GM21360 (cell line): ENCODE measurements at regions not wholly inside any gene's neighbourhood (a gene's known extent, or its start where the extent isn't known, plus 50 kb on each side); places are given as distances from the start of the nearest gene placed in this dataset.
"Not testable (repeated sequence)": the region's sequence is repeated elsewhere in the genome, so short reads cannot be mapped to it uniquely, and the experiment has no call there.

ENCODE experiments used
- ATAC-seq: cut with Tn5 transposase; IDR thresholded peaks from one replicate; pipeline ENCODE4 v1.9.1; 2021; ENCODE audit warnings: mild to moderate bottlenecking, moderate library complexity; ENCODE audit not compliant: unreplicated experiment

- ATAC-seq: no peak
Measured at GRCh38 chr10:43922335-43923280, 273.9 kb upstream of the ZNF32 start.

GRCh38 chr10:43921881-43922280 lies 273.2 kb upstream of the ZNF32 start:
- ATAC-seq: no peak

GRCh38 chr10:43921478-43921877 lies 272.8 kb upstream of the ZNF32 start:
- ATAC-seq: no peak

GRCh38 chr10:43920236-43920758 lies 271.6 kb upstream of the ZNF32 start:
- ATAC-seq: not testable (repeated sequence)

- no peak for ATAC-seq
Measured at GRCh38 chr10:43913676-43914235, 265.1 kb upstream of the ZNF32 start.

- no peak for ATAC-seq
Measured at GRCh38 chr10:43912469-43912868, 263.8 kb upstream of the ZNF32 start.

- ATAC-seq: no peak
Measured at GRCh38 chr10:43906490-43906889, 257.8 kb upstream of the ZNF32 start.

- no peak for ATAC-seq
Measured at GRCh38 chr10:43905512-43906236, 257.0 kb upstream of the ZNF32 start.

GRCh38 chr10:43904844-43905243 lies 256.2 kb upstream of the ZNF32 start:
- ATAC-seq: no peak

- ATAC-seq: no peak
Measured at GRCh38 chr10:43904301-43904700, 255.6 kb upstream of the ZNF32 start.

GRCh38 chr10:43903451-43903850 lies 254.8 kb upstream of the ZNF32 start:
- ATAC-seq: no peak

GRCh38 chr10:43902842-43903241 lies 254.2 kb upstream of the ZNF32 start:
- ATAC-seq: no peak

- ATAC-seq: no peak
Measured at GRCh38 chr10:43901744-43902504, 253.2 kb upstream of the ZNF32 start.

GRCh38 chr10:43901302-43901701 lies 252.6 kb upstream of the ZNF32 start:
- ATAC-seq: no peak

GRCh38 chr10:43900571-43900970 lies 251.9 kb upstream of the ZNF32 start:
- ATAC-seq: no peak

- ATAC-seq: no peak
Measured at GRCh38 chr10:43899224-43899959, 250.7 kb upstream of the ZNF32 start.

GRCh38 chr10:43898592-43898991 lies 249.9 kb upstream of the ZNF32 start:
- no peak for ATAC-seq

- no peak for ATAC-seq
Measured at GRCh38 chr10:43897765-43898419, 249.2 kb upstream of the ZNF32 start.

GRCh38 chr10:43892062-43892770 lies 243.5 kb upstream of the ZNF32 start:
- no peak for ATAC-seq
